ENCODE measurements at regions not wholly inside any gene's neighbourhood (a gene's known extent, or its start where the extent isn't known, plus 50 kb on each side); places are given as distances from the start of the nearest gene placed in this dataset.
"Not testable (repeated sequence)": the region's sequence is repeated elsewhere in the genome, so short reads cannot be mapped to it uniquely, and the experiment has no call there.

- no peaks in the 10 kb centered on the region for H3K4me1 Mint-ChIP-seq (ENCODE audit: low read depth)
- H3K27ac Mint-ChIP-seq = no peak overlapping the region
- H3K4me3 Mint-ChIP-seq = no peak overlapping the region
- H3K36me3 Mint-ChIP-seq (ENCODE audit: low read depth) = no peaks in the 10 kb centered on the region
- peaks cover 5% of the 10 kb centered on the region for H3K27me3 Mint-ChIP-seq
- peaks cover 9% of the 10 kb centered on the region for H3K9me3 Mint-ChIP-seq
- no peak for DNase-seq
These were observed 1098.0 kb downstream of the BRD1 start for GRCh38 chr22:48729499-48730171.

DNA sequence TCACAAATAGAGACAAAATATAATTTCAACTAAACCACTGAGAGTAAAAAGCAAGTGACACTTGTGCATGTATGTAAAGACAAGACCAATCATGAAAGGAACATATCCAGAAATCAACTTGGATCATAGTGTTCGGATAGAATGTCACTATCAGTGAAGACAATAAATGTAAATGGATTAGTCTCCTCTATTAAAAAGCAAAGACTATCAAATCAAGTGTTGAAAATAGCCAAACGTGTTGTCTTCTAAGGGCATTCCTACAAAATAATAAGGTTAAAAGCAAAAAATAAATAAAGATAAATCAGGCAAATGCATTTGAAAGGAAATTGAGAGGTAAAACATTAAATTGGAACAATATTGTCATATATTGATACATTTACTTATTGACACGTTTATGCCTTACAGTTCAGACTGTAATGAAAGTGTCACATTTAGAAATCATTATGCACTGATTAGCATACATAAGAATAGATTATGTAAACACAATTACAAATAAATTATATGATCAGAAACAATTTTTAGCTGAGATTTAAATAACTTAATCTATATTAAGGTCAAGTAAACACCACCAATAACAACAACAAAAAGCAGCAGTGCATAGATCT lies 1100.1 kb downstream of the BRD1 start:
- no peak for DNase-seq
- H3K4me1 Mint-ChIP-seq (ENCODE audit: low read depth) = no peaks in the 10 kb centered on the region
- no peak overlapping the region for H3K4me3 Mint-ChIP-seq
- H3K27ac Mint-ChIP-seq = no peak overlapping the region
- peaks cover 9% of the 10 kb centered on the region for H3K9me3 Mint-ChIP-seq
- no peaks in the 10 kb centered on the region for H3K36me3 Mint-ChIP-seq (ENCODE audit: low read depth)
- H3K27me3 Mint-ChIP-seq = peaks cover 23% of the 10 kb centered on the region

- DNase-seq = no peak
- H3K4me3 Mint-ChIP-seq = no peak overlapping the region
- H3K4me1 Mint-ChIP-seq (ENCODE audit: low read depth) = no peaks in the 10 kb centered on the region
- no peaks in the 10 kb centered on the region for H3K36me3 Mint-ChIP-seq (ENCODE audit: low read depth)
- H3K9me3 Mint-ChIP-seq = peaks cover 12% of the 10 kb centered on the region
- H3K27ac Mint-ChIP-seq = no peak overlapping the region
- H3K27me3 Mint-ChIP-seq = peaks cover 29% of the 10 kb centered on the region
These were observed 1102.8 kb downstream of the BRD1 start for GRCh38 chr22:48724899-48725298.

GRCh38 chr22:48722661-48723060 lies 1105.0 kb downstream of the BRD1 start:
- Mint-ChIP-seq H3K36me3 (ENCODE audit: low read depth) (no peaks in the 10 kb centered on the region), H3K4me1 (ENCODE audit: low read depth) (no peaks in the 10 kb centered on the region), H3K27ac (no peak overlapping the region), H3K27me3 (peaks cover 33% of the 10 kb centered on the region), H3K9me3 (peaks cover 12% of the 10 kb centered on the region), H3K4me3 (no peak overlapping the region)
- no peak for DNase-seq

DNA sequence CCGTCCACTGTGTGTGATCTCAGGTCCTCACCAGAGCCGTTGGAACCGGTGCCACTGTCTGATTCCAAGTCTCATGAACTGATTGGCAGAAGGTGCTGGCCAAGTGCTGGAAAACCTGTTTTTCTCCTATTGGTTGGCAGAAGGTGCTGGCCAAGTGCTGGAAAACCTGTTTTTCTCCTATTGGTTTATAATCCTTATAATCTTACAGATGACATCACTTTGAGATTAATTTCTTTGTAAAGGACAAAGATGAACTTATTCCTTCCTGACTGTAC lies 1106.3 kb downstream of the BRD1 start:
- Mint-ChIP-seq H3K27ac (no peak overlapping the region), H3K27me3 (peaks cover 38% of the 10 kb centered on the region), H3K9me3 (peaks cover 3% of the 10 kb centered on the region), H3K4me1 (ENCODE audit: low read depth) (no peaks in the 10 kb centered on the region), H3K36me3 (ENCODE audit: low read depth) (no peaks in the 10 kb centered on the region), H3K4me3 (no peak overlapping the region)
- no peak for DNase-seq

- Mint-ChIP-seq H3K27me3 (peaks cover 39% of the 10 kb centered on the region), H3K4me3 (no peak overlapping the region), H3K27ac (no peak overlapping the region), H3K36me3 (ENCODE audit: low read depth) (no peaks in the 10 kb centered on the region), H3K4me1 (ENCODE audit: low read depth) (no peaks in the 10 kb centered on the region), H3K9me3 (peaks cover 3% of the 10 kb centered on the region)
- no peak for DNase-seq
These were observed 1106.8 kb downstream of the BRD1 start for GRCh38 chr22:48720662-48721394.

DNA sequence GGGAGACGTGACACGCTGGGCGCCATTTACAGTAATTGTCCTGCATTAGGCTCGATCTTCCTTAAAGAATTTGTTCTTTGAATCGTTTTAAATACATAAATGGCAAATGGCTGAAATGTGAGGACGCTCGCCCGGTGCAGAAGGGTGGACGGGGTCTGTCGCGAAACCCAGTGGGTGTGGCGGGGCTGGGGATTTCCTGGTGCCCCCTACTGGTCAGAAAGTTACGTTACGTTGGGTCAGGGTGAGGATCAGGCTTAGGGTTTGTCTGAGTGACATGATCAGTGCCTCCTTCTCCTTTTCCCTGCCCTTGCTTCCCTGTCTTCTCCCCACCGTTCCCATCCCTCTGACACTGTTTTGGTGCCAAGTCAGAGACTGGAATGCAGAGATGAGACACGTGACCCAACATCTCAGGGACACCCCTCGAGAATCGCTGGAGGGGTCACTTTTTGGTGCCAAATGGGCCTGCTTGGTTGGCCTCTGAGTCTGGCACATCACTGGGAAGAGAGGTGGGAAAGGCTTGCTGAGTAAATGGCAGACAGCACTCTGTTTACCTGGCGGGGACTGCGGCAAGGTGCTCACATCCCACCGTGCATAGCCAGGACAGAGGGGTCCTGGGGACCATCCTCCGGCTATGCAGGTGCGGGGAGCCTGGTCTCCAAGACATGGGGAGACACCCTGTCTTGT lies 1107.6 kb downstream of the BRD1 start:
- peaks cover 39% of the 10 kb centered on the region for H3K27me3 Mint-ChIP-seq
- no peaks in the 10 kb centered on the region for H3K4me1 Mint-ChIP-seq (ENCODE audit: low read depth)
- no peaks in the 10 kb centered on the region for H3K36me3 Mint-ChIP-seq (ENCODE audit: low read depth)
- H3K9me3 Mint-ChIP-seq = peaks cover 3% of the 10 kb centered on the region
- no peak for DNase-seq
- no peak overlapping the region for H3K4me3 Mint-ChIP-seq
- H3K27ac Mint-ChIP-seq = no peak overlapping the region

DNA sequence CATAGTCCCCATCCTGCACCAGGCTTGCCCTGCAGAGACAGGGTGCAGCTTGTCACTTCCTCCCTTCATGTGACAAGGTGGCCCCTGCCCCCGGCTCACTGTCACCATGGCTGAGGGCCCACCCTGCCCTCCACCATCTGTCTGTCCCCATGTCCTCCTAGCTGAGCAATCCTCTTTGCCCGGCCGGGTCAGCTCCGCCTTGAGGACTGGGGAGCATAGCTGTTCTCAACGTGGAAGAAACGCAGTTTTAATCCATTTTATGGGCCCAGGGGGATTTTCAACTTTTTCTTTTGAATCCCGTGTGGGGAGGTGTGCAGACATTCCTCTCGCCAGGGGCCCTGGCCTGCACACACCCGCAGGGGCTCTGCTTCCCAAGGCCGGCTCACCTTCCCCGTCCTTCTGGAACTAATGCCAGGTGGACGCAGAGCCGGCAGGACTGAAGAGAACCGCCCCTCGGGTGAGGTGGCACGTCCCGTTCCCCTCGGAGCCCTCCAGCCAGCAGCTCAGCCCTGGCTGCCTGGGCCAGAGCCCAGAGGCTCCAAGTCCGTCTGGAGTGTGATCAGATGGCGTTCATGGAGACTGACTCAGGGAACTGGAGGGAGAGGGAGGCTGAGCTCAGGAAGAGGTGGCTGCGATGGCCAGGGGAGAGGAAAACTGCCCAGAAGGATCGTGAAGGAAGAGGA lies 1108.7 kb downstream of the BRD1 start:
- Mint-ChIP-seq H3K4me3 (no peak overlapping the region), H3K27me3 (peaks cover 38% of the 10 kb centered on the region), H3K9me3 (peaks cover 3% of the 10 kb centered on the region), H3K27ac (no peak overlapping the region), H3K4me1 (ENCODE audit: low read depth) (no peaks in the 10 kb centered on the region), H3K36me3 (ENCODE audit: low read depth) (no peaks in the 10 kb centered on the region)
- no peak for DNase-seq

- Mint-ChIP-seq H3K9me3 (peaks cover 3% of the 10 kb centered on the region), H3K4me3 (no peak overlapping the region), H3K36me3 (ENCODE audit: low read depth) (no peaks in the 10 kb centered on the region), H3K4me1 (ENCODE audit: low read depth) (no peaks in the 10 kb centered on the region), H3K27ac (no peak overlapping the region), H3K27me3 (peaks cover 30% of the 10 kb centered on the region)
- DNase-seq = no peak
These were observed 1109.5 kb downstream of the BRD1 start for GRCh38 chr22:48717883-48718817.

- peaks cover 2% of the 10 kb centered on the region for H3K9me3 Mint-ChIP-seq
These were observed 1110.4 kb downstream of the BRD1 start for GRCh38 chr22:48717076-48717810.

DNA sequence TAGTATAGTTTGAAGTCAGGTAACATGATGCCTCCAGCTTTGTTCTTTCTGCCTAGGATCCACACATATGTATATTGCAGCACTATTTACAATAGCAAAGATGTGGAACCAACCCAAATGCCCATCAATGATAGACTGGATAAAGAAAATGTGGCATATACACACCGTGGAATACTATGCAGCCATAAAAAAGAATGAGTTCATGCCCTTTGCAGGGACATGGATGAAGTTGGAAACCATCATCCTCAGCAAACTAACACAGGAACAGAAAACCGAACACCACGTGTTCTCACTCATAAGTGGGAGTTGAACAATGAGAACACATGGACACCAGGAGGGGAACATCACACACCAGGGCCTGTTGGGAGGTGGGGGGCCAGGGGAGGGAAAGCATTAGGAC lies 1111.5 kb downstream of the BRD1 start:
- H3K27ac Mint-ChIP-seq; H3K36me3 Mint-ChIP-seq (ENCODE audit: low read depth); H3K9me3 Mint-ChIP-seq; H3K4me1 Mint-ChIP-seq (ENCODE audit: low read depth); DNase-seq; H3K4me3 Mint-ChIP-seq: not testable (repeated sequence)
- H3K27me3 Mint-ChIP-seq = peaks cover 19% of the 10 kb centered on the region

More at GRCh38 chr22:48717076-48717810, 1110.4 kb downstream of the BRD1 start:
- Mint-ChIP-seq H3K4me1 (ENCODE audit: low read depth) (no peaks in the 10 kb centered on the region), H3K36me3 (ENCODE audit: low read depth) (no peaks in the 10 kb centered on the region), H3K27me3 (peaks cover 22% of the 10 kb centered on the region), H3K4me3 (no peak overlapping the region), H3K27ac (no peak overlapping the region)
- no peak for DNase-seq

GRCh38 chr22:48715511-48715910 lies 1112.2 kb downstream of the BRD1 start:
- Mint-ChIP-seq H3K36me3 (ENCODE audit: low read depth) (no peaks in the 10 kb centered on the region), H3K4me1 (ENCODE audit: low read depth) (no peaks in the 10 kb centered on the region), H3K4me3 (no peak overlapping the region), H3K27me3 (peaks cover 19% of the 10 kb centered on the region), H3K9me3 (no peaks in the 10 kb centered on the region), H3K27ac (no peak overlapping the region)
- no peak for DNase-seq

- DNase-seq = no peak
- H3K9me3 Mint-ChIP-seq = no peaks in the 10 kb centered on the region
- H3K4me3 Mint-ChIP-seq = no peak overlapping the region
- H3K36me3 Mint-ChIP-seq (ENCODE audit: low read depth) = no peaks in the 10 kb centered on the region
- H3K27me3 Mint-ChIP-seq = peaks cover 16% of the 10 kb centered on the region
- H3K4me1 Mint-ChIP-seq (ENCODE audit: low read depth) = no peaks in the 10 kb centered on the region
- H3K27ac Mint-ChIP-seq = no peak overlapping the region
These were observed 1113.4 kb downstream of the BRD1 start for GRCh38 chr22:48714231-48714630.

Measured in activated T-cell treated with anti-CD3 and anti-CD28 coated beads, Interleukin-2, amount 50 U/mL, for 24 hours (primary cell).